MCF 10A (cell line): ENCODE measurements at regions not wholly inside any gene's neighbourhood (a gene's known extent, or its start where the extent isn't known, plus 50 kb on each side); places are given as distances from the start of the nearest gene placed in this dataset.

ENCODE experiments used
- BruUV-seq: library from RNA; stranded (reverse); fragments of 400-500 nt; replicated peaks from 2 replicates; lab custom pipeline; 2021; lab: Mats Ljungman, UMichigan
- CTCF ChIA-PET: fragments of 300-600 bp; sonication (Branson Sonifier 250); formaldehyde crosslinking; extraction: SDS; loops from one replicate; lab custom pipeline; 2021; ENCODE audit warnings: antibody characterized with exemption, inconsistent platforms; lab: Yijun Ruan, JAX
- POLR2A ChIA-PET: fragments of 300-600, 350-650 bp; sonication (Branson Sonifier 250); formaldehyde crosslinking; extraction: SDS; loops from one replicate; lab custom pipeline; 2020; ENCODE audit warnings: antibody characterized with exemption, inconsistent platforms; lab: Yijun Ruan, JAX
- DNase-seq: peaks from one replicate; pipeline ENCODE4 v3.0.0-alpha.2; 2018; ENCODE audit not compliant: unreplicated experiment
- H3K27ac Mint-ChIP-seq: one replicate; pipeline ENCODE4 v1.8.0; 2022; ENCODE audit warnings: mild to moderate bottlenecking, low read depth, mixed read lengths; ENCODE audit not compliant: unreplicated experiment
- H3K27me3 Mint-ChIP-seq: one replicate; pipeline ENCODE4 v1.8.0; 2022; ENCODE audit warnings: mixed read lengths; ENCODE audit not compliant: insufficient read depth, unreplicated experiment
- H3K36me3 Mint-ChIP-seq: one replicate; pipeline ENCODE4 v1.8.0; 2022; ENCODE audit warnings: mild to moderate bottlenecking, moderate library complexity, mixed read lengths; ENCODE audit not compliant: insufficient read depth, unreplicated experiment
- H3K4me1 Mint-ChIP-seq: one replicate; pipeline ENCODE4 v1.8.0; 2022; ENCODE audit warnings: mixed read lengths; ENCODE audit not compliant: insufficient read depth, unreplicated experiment
- H3K4me3 Mint-ChIP-seq: one replicate; pipeline ENCODE4 v1.8.0; 2022; ENCODE audit warnings: mild to moderate bottlenecking, moderate library complexity, mixed read lengths; ENCODE audit not compliant: unreplicated experiment
- H3K9me3 Mint-ChIP-seq: one replicate; pipeline ENCODE4 v1.8.0; 2022; ENCODE audit warnings: mixed read lengths; ENCODE audit not compliant: unreplicated experiment
- intact Hi-C: fragments of 100-400 bp; cut with micrococcal nuclease; formaldehyde crosslinking; loops from 2 replicates; pipeline ENCODE4 v1.14.1; 2022
- TF ChIP-seq, protein P1 (sequence below): fragments of 200-600 bp; IDR thresholded peaks from one replicate; pipeline ENCODE4 v1.8.0; 2022; ENCODE audit warnings: antibody characterized with exemption, mild to moderate bottlenecking; ENCODE audit not compliant: unreplicated experiment

DNA sequence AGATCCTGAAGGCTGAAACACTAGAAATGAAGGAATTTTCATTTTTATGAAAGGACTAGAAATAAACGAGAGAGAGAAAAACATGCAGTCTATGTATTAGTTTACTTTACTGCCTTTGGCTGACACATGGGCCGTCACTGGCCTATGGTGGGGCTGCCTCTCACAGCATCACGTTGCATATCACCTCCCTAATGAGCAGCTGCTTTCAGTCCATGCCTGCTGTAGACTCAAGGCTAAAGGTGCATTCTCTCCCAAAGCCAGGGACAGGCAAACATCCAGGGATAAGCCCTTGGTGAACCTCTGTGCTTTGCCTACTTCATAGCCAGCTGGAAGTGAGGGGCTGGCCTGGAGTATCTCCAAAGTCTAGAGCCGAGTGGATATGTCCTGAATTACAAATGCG, 359.4 kb downstream of the GPAM start:
- ChIA-PET CTCF (interaction anchor here (0.7 kb wide), 1 partner anchor 224 kb away, joined by 3 read pairs; no protein-coding TSS in a partner anchor), POLR2A (no interaction called here)
- Mint-ChIP-seq H3K9me3 (no peaks in the 10 kb centered on the region), H3K4me3 (no peak overlapping the region), H3K4me1 (no peaks in the 10 kb centered on the region), H3K27me3 (no peaks in the 10 kb centered on the region), H3K27ac (no peak overlapping the region), H3K36me3 (no peaks in the 10 kb centered on the region)
- TF ChIP-seq, protein P1, sequence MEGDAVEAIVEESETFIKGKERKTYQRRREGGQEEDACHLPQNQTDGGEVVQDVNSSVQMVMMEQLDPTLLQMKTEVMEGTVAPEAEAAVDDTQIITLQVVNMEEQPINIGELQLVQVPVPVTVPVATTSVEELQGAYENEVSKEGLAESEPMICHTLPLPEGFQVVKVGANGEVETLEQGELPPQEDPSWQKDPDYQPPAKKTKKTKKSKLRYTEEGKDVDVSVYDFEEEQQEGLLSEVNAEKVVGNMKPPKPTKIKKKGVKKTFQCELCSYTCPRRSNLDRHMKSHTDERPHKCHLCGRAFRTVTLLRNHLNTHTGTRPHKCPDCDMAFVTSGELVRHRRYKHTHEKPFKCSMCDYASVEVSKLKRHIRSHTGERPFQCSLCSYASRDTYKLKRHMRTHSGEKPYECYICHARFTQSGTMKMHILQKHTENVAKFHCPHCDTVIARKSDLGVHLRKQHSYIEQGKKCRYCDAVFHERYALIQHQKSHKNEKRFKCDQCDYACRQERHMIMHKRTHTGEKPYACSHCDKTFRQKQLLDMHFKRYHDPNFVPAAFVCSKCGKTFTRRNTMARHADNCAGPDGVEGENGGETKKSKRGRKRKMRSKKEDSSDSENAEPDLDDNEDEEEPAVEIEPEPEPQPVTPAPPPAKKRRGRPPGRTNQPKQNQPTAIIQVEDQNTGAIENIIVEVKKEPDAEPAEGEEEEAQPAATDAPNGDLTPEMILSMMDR, result no peak
- intact Hi-C loops, result no loop called here
- no peak for DNase-seq
- no TSS peak for BruUV-seq

GRCh38 chr10:111830359-111830758, 353.2 kb downstream of the GPAM start:
- no TSS peak for BruUV-seq
- Mint-ChIP-seq H3K4me3 (no peak overlapping the region), H3K9me3 (no peaks in the 10 kb centered on the region), H3K27ac (no peak overlapping the region), H3K36me3 (no peaks in the 10 kb centered on the region), H3K4me1 (peaks cover 9% of the 10 kb centered on the region), H3K27me3 (no peaks in the 10 kb centered on the region)
- POLR2A ChIA-PET, result no interaction called here
- TF ChIP-seq, protein P1, result no peak
- intact Hi-C loops, result no loop called here
- DNase-seq, result no peak
- CTCF ChIA-PET, result interaction anchor here (0.6 to 0.8 kb wide), 2 partner anchors 66 to 307 kb away, joined by 3 to 4 read pairs; no protein-coding TSS in a partner anchor

DNA sequence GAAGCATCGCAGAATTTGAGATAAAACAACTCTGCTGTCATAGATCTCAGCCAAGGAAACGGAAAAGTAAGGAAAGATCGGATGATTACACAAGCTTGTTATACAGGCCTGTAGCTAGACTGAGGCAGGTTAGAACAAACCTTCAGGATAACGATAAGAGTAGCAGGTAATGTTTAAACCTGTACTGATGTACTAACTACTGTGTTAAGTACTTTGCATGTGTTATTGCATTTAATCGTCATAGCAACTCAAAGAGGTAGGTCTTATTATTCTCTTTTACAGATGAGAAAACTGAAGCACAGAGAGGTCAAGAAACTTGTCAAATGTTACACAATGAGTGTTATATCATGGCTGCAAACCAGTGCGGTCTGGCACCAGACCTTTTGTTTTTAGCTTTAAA, 352.5 kb downstream of the GPAM start:
- TF ChIP-seq, protein P1, result no peak
- no TSS peak for BruUV-seq
- peaks cover 9% of the 10 kb centered on the region for H3K4me1 Mint-ChIP-seq
- no peaks in the 10 kb centered on the region for H3K36me3 Mint-ChIP-seq
- no peak overlapping the region for H3K4me3 Mint-ChIP-seq
- no peak overlapping the region for H3K27ac Mint-ChIP-seq
- no peaks in the 10 kb centered on the region for H3K27me3 Mint-ChIP-seq
- ChIA-PET POLR2A (no interaction called here), CTCF (interaction anchor here (0.9 kb wide), 1 partner anchor 22 kb away, joined by 3 read pairs; no protein-coding TSS in a partner anchor)
- H3K9me3 Mint-ChIP-seq, result no peaks in the 10 kb centered on the region
- intact Hi-C loops, result no loop called here
- DNase-seq, result no peak

DNA sequence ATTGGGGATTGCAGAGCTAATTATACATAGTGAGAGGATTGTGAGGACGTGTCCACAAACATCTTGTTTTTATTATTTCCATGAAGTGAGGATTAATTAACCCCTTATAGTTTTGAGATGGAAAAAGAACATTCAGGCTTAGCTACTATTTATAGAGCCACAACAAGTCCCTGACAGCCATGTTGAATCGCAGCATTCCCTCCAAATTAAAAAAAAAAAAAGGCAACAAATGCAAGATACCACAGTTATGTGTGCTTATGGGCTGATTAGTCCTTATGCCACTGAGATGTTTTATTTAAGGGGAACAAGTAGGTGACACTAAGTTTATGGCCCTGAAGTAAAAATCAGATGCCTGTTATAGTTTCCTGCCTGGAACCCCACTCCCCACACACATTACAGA, 350.3 kb downstream of the GPAM start:
- ChIA-PET CTCF (interaction anchor here (0.7 to 1.1 kb wide), 2 partner anchors 304 to 395 kb away, joined by 3 read pairs; no protein-coding TSS in a partner anchor), POLR2A (no interaction called here)
- Mint-ChIP-seq H3K4me3 (no peak overlapping the region), H3K36me3 (no peaks in the 10 kb centered on the region), H3K9me3 (no peaks in the 10 kb centered on the region), H3K27ac (no peak overlapping the region), H3K4me1 (peaks cover 15% of the 10 kb centered on the region), H3K27me3 (no peaks in the 10 kb centered on the region)
- DNase-seq, result no peak
- intact Hi-C loops, result no loop called here
- BruUV-seq, result no TSS peak
- TF ChIP-seq, protein P1, result no peak
